Thymus (tissue), 11 donors: ENCODE measurements at regions not wholly inside any gene's neighbourhood (a gene's known extent, or its start where the extent isn't known, plus 50 kb on each side); places are given as distances from the start of the nearest gene placed in this dataset.
A peak's percentile ranks its signal among the peaks of the same experiment; 100 is the strongest.

Experiments used
- DNase-seq, 9 donors: peaks; one replicate each; pipeline ENCODE4 v3.0.0-alpha.2; 2013; ENCODE audit warnings: low spot score in 9 of 9, low read depth in 6 of 9, missing footprints in 1 of 9
- H3K27ac ChIP-seq, 2 donors: one replicate each; pipeline ENCODE4 v1.5.1; 2013; ENCODE audit warnings: control low read depth in 1 of 2, low read depth in 1 of 2, low read length in 1 of 2, mild to moderate bottlenecking in 1 of 2, moderate library complexity in 1 of 2
- H3K27me3 ChIP-seq, 2 donors: one replicate each; pipeline ENCODE4 v1.5.1; 2013; ENCODE audit warnings: low read length in 1 of 2; ENCODE audit not compliant: control insufficient read depth in 2 of 2, insufficient read depth in 1 of 2
- H3K36me3 ChIP-seq, 2 donors: one replicate each; pipeline ENCODE4 v1.5.1; 2013; ENCODE audit warnings: low read length in 1 of 2, mild to moderate bottlenecking in 1 of 2, moderate library complexity in 1 of 2; ENCODE audit not compliant: control insufficient read depth in 2 of 2, insufficient read depth in 2 of 2
- H3K4me1 ChIP-seq, 2 donors: one replicate each; pipeline ENCODE4 v1.5.1; 2013; ENCODE audit warnings: low read length in 2 of 2; ENCODE audit not compliant: control insufficient read depth in 2 of 2, insufficient read depth in 2 of 2
- H3K4me3 ChIP-seq, 2 donors: one replicate each; pipeline ENCODE4 v1.5.1; 2013; ENCODE audit warnings: low read length in 2 of 2, control low read depth in 1 of 2, mild to moderate bottlenecking in 1 of 2
- H3K9me3 ChIP-seq, 2 donors: one replicate each; pipeline ENCODE4 v1.5.1; 2013; ENCODE audit warnings: low read length in 1 of 2, mild to moderate bottlenecking in 1 of 2; ENCODE audit not compliant: control insufficient read depth in 2 of 2, insufficient read depth in 1 of 2
- WGBS: extraction: QIAGEN DNeasy Blood & Tissue Kit; methylation state at CpG from one replicate; pipeline ENCODE4 v1.1.7; 2013; 5-methylcytosine and 5-hydroxymethylcytosine counted together
- donor health status: healthy.

DNA sequence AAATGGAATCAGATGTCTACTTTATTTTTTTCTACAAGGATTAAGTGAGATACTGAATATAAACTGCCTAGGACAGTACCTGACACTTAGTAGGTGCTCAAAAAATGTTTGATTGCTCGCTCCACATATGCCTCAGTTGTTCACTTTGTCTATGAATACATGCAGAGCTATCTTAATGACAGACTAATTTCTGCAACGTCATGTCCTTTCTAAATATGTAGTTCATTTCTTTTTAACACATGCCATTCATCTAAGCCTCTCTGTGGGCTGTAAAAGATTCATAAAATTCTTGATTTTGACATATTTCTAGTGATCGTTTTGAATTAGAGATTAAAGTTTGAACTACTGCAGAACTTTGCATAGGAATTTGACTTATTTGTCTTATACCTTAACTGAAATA is 176.3 kb upstream of the STXBP6 start:
- no peaks in the 10 kb centered on the region for H3K36me3 ChIP-seq
- 79% methylated on average over 3 of the region's 3 CpGs for WGBS
- H3K27ac ChIP-seq = no peak overlapping the region
- H3K9me3 ChIP-seq = no peaks in the 10 kb centered on the region
- H3K27me3 ChIP-seq = no peaks in the 10 kb centered on the region
- DNase-seq = no peak
- H3K4me3 ChIP-seq = no peak overlapping the region
- H3K4me1 ChIP-seq = no peaks in the 10 kb centered on the region

DNA sequence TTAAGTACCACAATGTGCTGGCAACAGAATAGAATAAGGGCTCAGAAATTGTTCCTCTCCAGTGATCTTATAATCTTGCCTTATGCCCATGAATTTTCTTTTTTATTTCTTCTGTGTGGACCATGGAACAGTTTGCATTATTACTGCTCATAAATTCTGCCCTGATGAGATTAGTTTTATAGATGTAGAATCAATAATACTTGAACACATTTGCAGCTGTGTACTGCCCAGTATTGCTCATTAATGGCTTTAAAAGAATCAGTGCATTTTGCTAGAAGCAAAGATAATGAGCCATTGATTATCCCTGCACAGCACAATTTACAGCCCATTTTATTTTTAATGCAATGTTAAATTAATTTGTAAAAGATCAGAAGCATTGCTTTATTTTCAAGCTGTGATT is 172.3 kb upstream of the STXBP6 start:
- no peaks in the 10 kb centered on the region for H3K4me1 ChIP-seq
- no peak for DNase-seq
- H3K9me3 ChIP-seq = no peaks in the 10 kb centered on the region
- no peak overlapping the region for H3K4me3 ChIP-seq
- H3K27ac ChIP-seq = no peak overlapping the region
- no peaks in the 10 kb centered on the region for H3K27me3 ChIP-seq
- H3K36me3 ChIP-seq = no peaks in the 10 kb centered on the region

DNA sequence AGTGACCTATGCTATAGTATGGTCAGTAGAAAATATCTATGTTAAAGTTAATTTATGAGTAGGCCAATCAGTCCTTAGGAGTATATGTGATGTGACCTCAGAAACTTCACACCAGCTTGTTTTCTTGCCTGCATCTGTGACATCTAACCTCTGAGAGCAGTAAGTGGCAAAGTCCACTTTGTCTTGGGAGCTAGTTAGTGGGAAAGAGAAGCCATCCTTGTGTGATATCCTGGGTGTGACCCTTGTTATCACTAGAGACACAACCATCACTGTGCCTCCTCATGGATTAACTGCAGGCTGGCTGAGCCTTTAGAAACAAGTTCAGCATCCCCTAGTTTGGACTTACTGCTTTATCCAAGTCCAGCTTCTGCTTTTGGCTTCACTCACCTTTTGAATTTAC is 170.6 kb upstream of the STXBP6 start:
- H3K4me3 ChIP-seq = no peak overlapping the region
- H3K36me3 ChIP-seq = no peaks in the 10 kb centered on the region
- no peak overlapping the region for H3K27ac ChIP-seq
- DNase-seq = no peak
- H3K27me3 ChIP-seq = no peaks in the 10 kb centered on the region
- H3K4me1 ChIP-seq = no peaks in the 10 kb centered on the region
- no peaks in the 10 kb centered on the region for H3K9me3 ChIP-seq

DNA sequence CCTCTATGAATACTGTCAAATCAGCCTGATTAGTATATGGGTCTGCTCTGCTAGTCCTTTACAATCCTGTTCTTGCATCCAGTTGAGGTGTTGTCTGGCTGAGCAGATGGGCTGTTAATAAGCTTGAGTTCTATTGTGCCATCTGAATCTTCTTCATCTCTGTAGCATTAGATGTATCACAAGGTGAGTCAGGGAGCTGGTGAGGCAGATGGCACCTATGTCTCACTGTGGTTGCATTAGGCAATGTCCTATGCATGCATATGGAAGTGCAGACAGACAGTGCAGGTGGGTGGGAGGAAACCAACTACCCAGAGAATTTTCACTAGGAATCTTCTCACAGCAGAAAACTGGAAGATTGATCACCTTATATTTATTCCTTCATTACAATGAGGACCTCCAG is 165.7 kb upstream of the STXBP6 start:
- Histone ChIP-seq H3K27ac (no peak overlapping the region), H3K36me3 (no peaks in the 10 kb centered on the region), H3K9me3 (no peaks in the 10 kb centered on the region), H3K4me1 (no peaks in the 10 kb centered on the region), H3K4me3 (no peak overlapping the region), H3K27me3 (no peaks in the 10 kb centered on the region)
- no peak for DNase-seq

DNA sequence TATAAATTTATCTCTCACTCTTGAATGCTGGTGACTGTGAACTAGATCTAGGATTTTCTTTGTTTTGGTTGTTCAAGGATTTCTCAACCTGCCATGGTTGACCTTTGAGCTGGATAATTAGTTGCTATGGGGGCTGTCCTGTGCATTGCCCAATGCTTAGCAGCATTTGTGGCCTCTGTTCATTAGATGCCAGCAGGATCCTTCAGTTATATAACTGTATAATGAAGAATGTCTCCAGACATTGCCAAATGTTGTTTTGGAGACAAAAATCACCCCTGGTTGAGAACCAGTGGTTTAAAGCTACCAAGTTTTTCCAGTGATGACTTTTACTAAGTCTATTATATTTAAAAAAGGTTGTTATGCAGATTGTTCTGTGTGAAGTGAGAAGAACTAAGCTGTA is 147.9 kb upstream of the STXBP6 start:
- H3K27ac ChIP-seq = no peak overlapping the region
- no peaks in the 10 kb centered on the region for H3K27me3 ChIP-seq
- no peaks in the 10 kb centered on the region for H3K36me3 ChIP-seq
- no peak overlapping the region for H3K4me3 ChIP-seq
- no peaks in the 10 kb centered on the region for H3K4me1 ChIP-seq
- no peaks in the 10 kb centered on the region for H3K9me3 ChIP-seq
- no peak for DNase-seq

DNA sequence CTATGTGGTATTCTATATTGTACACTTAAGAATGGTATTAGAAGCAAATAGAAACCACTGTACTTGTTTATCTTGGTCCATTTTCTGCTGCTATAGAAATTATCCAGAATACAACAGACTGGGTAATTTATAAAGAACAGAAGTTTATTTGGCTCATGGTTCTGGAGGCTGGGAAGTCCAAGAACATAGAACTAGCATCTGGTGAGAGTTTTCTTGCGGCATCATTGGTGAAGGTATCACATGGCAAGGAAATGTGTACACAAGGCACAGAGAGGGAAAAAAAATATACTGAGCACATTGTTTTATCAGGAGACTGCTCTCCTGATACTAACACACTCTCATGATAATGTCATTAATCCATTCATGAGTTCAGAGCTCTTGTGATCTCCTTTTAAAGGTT is 130.3 kb upstream of the STXBP6 start:
- H3K9me3 ChIP-seq = no peaks in the 10 kb centered on the region
- no peaks in the 10 kb centered on the region for H3K4me1 ChIP-seq
- H3K36me3 ChIP-seq = no peaks in the 10 kb centered on the region
- H3K27me3 ChIP-seq = no peaks in the 10 kb centered on the region
- no peak overlapping the region for H3K4me3 ChIP-seq
- DNase-seq = no peak
- no peak overlapping the region for H3K27ac ChIP-seq
- WGBS = 93% methylated on average over 1 of the region's 1 CpG

DNA sequence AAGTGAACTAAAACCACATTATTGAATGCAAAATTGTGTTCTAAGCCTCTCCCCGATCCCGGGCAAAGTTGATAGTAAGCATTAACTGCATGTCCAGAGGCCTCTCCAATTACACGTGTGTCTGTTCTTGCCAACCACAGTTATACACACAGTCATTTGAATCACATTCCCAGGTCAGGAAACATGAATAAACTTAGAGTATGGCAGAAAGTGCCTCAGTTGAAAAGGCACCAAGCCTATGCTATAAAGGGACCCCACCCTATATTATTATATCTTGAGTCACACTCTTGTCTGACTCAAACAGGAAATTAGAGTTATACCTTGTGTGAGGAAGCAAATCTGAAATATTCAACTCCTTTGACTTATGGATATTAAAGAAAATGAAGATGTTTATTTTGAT is 128.3 kb upstream of the STXBP6 start:
- Histone ChIP-seq H3K9me3 (no peaks in the 10 kb centered on the region), H3K4me1 (no peaks in the 10 kb centered on the region), H3K36me3 (no peaks in the 10 kb centered on the region), H3K27me3 (no peaks in the 10 kb centered on the region), H3K27ac (no peak overlapping the region), H3K4me3 (no peak overlapping the region)
- WGBS = 85% methylated on average over 3 of the region's 3 CpGs
- no peak for DNase-seq

DNA sequence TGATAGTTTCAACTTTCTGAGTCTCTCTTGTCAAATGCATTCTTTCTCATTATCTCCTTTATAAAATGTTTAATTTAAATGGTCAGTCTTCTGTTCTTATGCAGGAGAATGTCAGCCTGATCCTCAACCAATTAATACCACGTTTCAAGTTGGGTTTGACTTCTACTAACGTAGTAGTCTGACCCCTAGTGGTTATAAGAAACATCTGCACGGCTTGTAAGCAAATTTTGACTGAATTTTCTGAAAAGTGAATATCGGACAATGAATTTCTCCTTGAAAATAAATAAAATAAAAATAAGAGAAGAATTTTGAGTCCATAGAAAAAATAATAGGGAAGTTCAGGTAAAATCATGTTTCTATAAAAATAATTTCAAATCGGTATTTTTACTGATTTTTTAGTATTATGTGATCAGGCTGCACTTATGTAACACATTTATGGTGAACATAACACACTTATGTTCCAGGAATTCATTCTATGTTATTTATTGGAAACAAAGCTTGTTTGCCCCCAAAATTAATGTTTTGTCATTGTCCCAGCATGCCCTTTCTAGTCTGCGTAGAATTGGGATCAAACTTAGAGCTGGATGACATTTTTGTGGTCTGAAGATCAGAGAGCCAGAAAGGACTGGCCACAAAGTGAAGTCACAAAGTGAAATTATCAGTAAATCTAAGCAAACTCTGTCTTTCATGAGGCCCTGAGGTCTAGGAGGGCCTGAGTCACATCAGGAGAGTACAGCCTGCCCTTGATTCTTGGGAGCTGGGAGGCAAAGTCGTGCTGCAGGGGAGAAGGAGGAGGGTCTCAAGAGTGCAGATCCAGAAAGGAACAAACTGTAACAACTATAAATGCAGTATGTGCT is 101.2 kb upstream of the STXBP6 start:
- no peaks in the 10 kb centered on the region for H3K9me3 ChIP-seq
- 37% methylated on average over 7 of the region's 7 CpGs for WGBS
- DNase-seq = peak in 3 of 9 donors; percentile 6 to 26 (median 13)
- no peaks in the 10 kb centered on the region for H3K27me3 ChIP-seq
- H3K27ac ChIP-seq = no peak overlapping the region
- no peaks in the 10 kb centered on the region for H3K4me1 ChIP-seq
- no peaks in the 10 kb centered on the region for H3K36me3 ChIP-seq
- no peak overlapping the region for H3K4me3 ChIP-seq

DNA sequence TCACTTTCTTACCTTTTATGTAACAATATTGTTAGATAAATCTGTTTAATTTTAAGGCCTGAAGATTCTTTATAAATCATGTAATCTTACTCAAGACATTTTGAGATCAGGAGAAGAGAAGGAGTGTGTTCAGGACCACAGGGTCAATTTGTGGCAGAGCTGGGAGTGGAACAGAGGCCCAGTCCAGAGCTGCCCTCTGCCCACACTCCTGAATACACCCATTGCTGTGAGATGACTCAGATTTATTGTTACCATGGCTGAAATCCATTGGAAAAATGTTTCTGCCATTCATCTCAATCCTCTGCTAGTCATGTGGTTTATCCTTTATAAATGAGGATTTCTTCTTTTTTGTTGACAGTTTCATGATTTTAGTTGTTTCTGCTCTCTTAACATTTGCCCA is 100.5 kb upstream of the STXBP6 start:
- H3K4me1 ChIP-seq = no peaks in the 10 kb centered on the region
- H3K9me3 ChIP-seq = no peaks in the 10 kb centered on the region
- H3K27ac ChIP-seq = no peak overlapping the region
- no peaks in the 10 kb centered on the region for H3K27me3 ChIP-seq
- no peak for DNase-seq
- H3K4me3 ChIP-seq = no peak overlapping the region
- H3K36me3 ChIP-seq = no peaks in the 10 kb centered on the region

DNA sequence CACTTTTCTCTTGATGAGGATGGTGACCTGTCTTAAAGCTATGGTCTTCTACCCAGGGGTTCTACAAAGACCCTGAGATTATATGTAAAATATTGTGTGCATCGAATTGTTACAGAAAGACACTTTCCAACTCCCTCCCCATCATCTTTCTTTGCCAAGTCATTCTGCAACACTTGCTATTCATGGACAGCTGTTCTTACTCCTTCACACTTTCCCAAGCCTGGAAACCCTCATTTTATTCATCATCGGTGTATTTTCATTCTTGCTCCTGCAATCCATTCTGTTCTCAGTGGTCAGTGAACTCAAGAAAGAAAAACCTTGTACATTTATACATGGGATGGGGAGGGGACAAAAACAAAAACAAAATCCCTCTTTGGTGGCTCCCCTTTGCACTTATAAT is 90.5 kb upstream of the STXBP6 start:
- Histone ChIP-seq H3K4me3 (no peak overlapping the region), H3K4me1 (no peaks in the 10 kb centered on the region), H3K36me3 (no peaks in the 10 kb centered on the region), H3K9me3 (no peaks in the 10 kb centered on the region), H3K27ac (no peak overlapping the region), H3K27me3 (no peaks in the 10 kb centered on the region)
- 92% methylated on average over 2 of the region's 2 CpGs for WGBS
- no peak for DNase-seq
